ENCODE measurements at regions not wholly inside any gene's neighbourhood (a gene's known extent, or its start where the extent isn't known, plus 50 kb on each side); places are given as distances from the start of the nearest gene placed in this dataset.

DNA sequence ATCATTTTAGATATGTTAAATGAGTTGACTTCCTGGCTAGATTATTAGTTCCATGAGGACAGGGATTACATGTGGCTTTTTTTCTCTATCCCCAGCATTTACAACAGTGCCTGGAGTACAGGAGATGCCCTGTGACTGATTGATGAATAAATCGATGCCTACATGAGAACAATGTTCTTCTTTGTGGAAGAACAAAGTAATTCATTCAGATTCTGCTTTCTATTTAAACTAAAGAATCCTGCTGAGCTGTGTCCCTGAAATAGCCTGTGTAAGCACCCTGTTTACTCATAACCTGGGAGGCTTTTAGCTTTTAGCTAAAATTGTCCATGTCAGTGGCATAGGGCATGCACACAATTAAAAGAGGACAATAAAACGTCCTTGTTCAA, 125.1 kb upstream of the BTBD3 start (continued):
- TF ChIP-seq HSF1 (IDR thresholded peaks at IDR 0.05; ENCODE audit: low read depth, low read length) (no peak), POU2F2 (IDR thresholded peaks at IDR 0.05; ENCODE audit: borderline replicate concordance, low read depth, low read length) (no peak), USF2 (IDR thresholded peaks at IDR 0.05; ENCODE audit: borderline replicate concordance, low read depth, low read length) (no peak), TBL1XR1 (IDR thresholded peaks at IDR 0.05; ENCODE audit: low read depth, low read length) (no peak), POLR2AphosphoS5 (IDR thresholded peaks at IDR 0.05; ENCODE audit: low read length) (no peak), ZNF24 (IDR thresholded peaks at IDR 0.05) (no peak), ZNF384 (IDR thresholded peaks at IDR 0.05; ENCODE audit: borderline replicate concordance, low read depth, low read length) (no peak), MYC (IDR thresholded peaks at IDR 0.05; ENCODE audit: insufficient read depth, insufficient read length, insufficient replicate concordance, low read length, severe bottlenecking) (no peak), YY1 (IDR thresholded peaks at IDR 0.05; ENCODE audit: low read depth, low read length) (no peak)

GRCh38 chr20:11794525-11794924, 123.2 kb upstream of the BTBD3 start:
- no peaks in the 10 kb centered on the region for H3K9me3 ChIP-seq (replicated peaks; ENCODE audit: control insufficient read depth, insufficient read depth, low read length)
- H3K9ac ChIP-seq (ENCODE audit: control insufficient read depth, insufficient read depth, low read length) = no peak overlapping the region
- in situ Hi-C loops (cut with MboI) (no loop called here), intact Hi-C loops (cut with micrococcal nuclease; ENCODE audit: unreplicated experiment) (no loop called here)
- no peak overlapping the region for H3K4me3 ChIP-seq
- BruUV-seq (replicated peaks) = no TSS peak
- no peaks in the 10 kb centered on the region for H4K20me1 ChIP-seq (ENCODE audit: control insufficient read depth, insufficient read depth)
- WGBS (ENCODE audit: insufficient coverage, insufficient replicate concordance, low lambda C conversion rate, missing lambda C conversion rate) = 29% methylated on average over 3 of the region's 3 CpGs
- H3K4me1 ChIP-seq (ENCODE audit: control insufficient read depth, insufficient read depth, low read length) = no peaks in the 10 kb centered on the region
- no peak overlapping the region for H3K4me2 ChIP-seq (ENCODE audit: control insufficient read depth, insufficient read depth)
- H3K27me3 ChIP-seq (replicated peaks in 1 of 2; ENCODE audit: control insufficient read depth in 2 of 2, insufficient read depth in 2 of 2, low read length in 1 of 2) = no peaks in the 10 kb centered on the region
- no peaks in the 10 kb centered on the region for H3K79me2 ChIP-seq (ENCODE audit: control insufficient read depth, insufficient read depth, low read length)
- ChIA-PET POLR2A (no interaction called here), CTCF (no interaction called here), RAD21 (ENCODE audit: unreplicated experiment) (no interaction called here), SMC1A (ENCODE audit: uncharacterized antibody, unreplicated experiment) (no interaction called here)
- no peak for DNase-seq (ENCODE audit: low read depth, low spot score)
- H2AFZ ChIP-seq (ENCODE audit: control insufficient read depth, low read depth, low read length) = no peak overlapping the region
- no peak for FAIRE-seq
- no peaks in the 10 kb centered on the region for H3K36me3 ChIP-seq (ENCODE audit: control insufficient read depth in 2 of 2, insufficient read depth in 2 of 2, low read length in 1 of 2)
- H3K27ac ChIP-seq (ENCODE audit: control insufficient read depth, insufficient read depth) = no peak overlapping the region
- ATAC-seq = no peak
- TF ChIP-seq NR2C1 (IDR thresholded peaks at IDR 0.05) (no peak), STAT3 (IDR thresholded peaks at IDR 0.05; ENCODE audit: low read depth, low read length) (no peak), PRDM15 (CRISPR knock-in tag; IDR thresholded peaks at IDR 0.05) (no peak)
- TF ChIP-seq, protein P1, sequence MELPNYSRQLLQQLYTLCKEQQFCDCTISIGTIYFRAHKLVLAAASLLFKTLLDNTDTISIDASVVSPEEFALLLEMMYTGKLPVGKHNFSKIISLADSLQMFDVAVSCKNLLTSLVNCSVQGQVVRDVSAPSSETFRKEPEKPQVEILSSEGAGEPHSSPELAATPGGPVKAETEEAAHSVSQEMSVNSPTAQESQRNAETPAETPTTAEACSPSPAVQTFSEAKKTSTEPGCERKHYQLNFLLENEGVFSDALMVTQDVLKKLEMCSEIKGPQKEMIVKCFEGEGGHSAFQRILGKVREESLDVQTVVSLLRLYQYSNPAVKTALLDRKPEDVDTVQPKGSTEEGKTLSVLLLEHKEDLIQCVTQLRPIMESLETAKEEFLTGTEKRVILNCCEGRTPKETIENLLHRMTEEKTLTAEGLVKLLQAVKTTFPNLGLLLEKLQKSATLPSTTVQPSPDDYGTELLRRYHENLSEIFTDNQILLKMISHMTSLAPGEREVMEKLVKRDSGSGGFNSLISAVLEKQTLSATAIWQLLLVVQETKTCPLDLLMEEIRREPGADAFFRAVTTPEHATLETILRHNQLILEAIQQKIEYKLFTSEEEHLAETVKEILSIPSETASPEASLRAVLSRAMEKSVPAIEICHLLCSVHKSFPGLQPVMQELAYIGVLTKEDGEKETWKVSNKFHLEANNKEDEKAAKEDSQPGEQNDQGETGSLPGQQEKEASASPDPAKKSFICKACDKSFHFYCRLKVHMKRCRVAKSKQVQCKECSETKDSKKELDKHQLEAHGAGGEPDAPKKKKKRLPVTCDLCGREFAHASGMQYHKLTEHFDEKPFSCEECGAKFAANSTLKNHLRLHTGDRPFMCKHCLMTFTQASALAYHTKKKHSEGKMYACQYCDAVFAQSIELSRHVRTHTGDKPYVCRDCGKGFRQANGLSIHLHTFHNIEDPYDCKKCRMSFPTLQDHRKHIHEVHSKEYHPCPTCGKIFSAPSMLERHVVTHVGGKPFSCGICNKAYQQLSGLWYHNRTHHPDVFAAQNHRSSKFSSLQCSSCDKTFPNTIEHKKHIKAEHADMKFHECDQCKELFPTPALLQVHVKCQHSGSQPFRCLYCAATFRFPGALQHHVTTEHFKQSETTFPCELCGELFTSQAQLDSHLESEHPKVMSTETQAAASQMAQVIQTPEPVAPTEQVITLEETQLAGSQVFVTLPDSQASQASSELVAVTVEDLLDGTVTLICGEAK (IDR thresholded peaks at IDR 0.05; ENCODE audit: borderline replicate concordance) = no peak

All from GM12878 (cell line).